Activated gamma-delta T cell treated with Interleukin-2 at 50 U/mL for 16 hours (primary cell): ENCODE measurements at regions not wholly inside any gene's neighbourhood (a gene's known extent, or its start where the extent isn't known, plus 50 kb on each side); places are given as distances from the start of the nearest gene placed in this dataset.
"Not testable (repeated sequence)": the region's sequence is repeated elsewhere in the genome, so short reads cannot be mapped to it uniquely, and the experiment has no call there.

Experiments
- DNase-seq: peaks from one replicate; pipeline ENCODE4 v3.0.0-alpha.2; 2020

- no peak for DNase-seq
Measured at GRCh38 chr10:118969014-118969413, 60.5 kb upstream of the NANOS1 start.

GRCh38 chr10:118970770-118971169, 58.7 kb upstream of the NANOS1 start:
- no peak for DNase-seq

- DNase-seq = no peak
Measured at GRCh38 chr10:118971187-118971586, 58.3 kb upstream of the NANOS1 start.

GRCh38 chr10:118971876-118972275, 57.6 kb upstream of the NANOS1 start:
- no peak for DNase-seq

GRCh38 chr10:118973744-118974143, 55.8 kb upstream of the NANOS1 start:
- no peak for DNase-seq

- DNase-seq = no peak
Measured at GRCh38 chr10:118974951-118975350, 54.6 kb upstream of the NANOS1 start.

- DNase-seq = not testable (repeated sequence)
Measured at GRCh38 chr10:118976219-118976618, 53.3 kb upstream of the NANOS1 start.

- DNase-seq = no peak
Measured at GRCh38 chr10:118977022-118977599, 52.4 kb upstream of the NANOS1 start.

GRCh38 chr10:118977835-118978234, 51.7 kb upstream of the NANOS1 start:
- no peak for DNase-seq

GRCh38 chr10:118978316-118978997, 51.1 kb upstream of the NANOS1 start:
- no peak for DNase-seq

GRCh38 chr10:118978998-118979350, 50.5 kb upstream of the NANOS1 start:
- no peak for DNase-seq

- no peak for DNase-seq
Measured at GRCh38 chr10:118979661-118980060, 49.9 kb upstream of the NANOS1 start.
